A172 (cell line): ENCODE measurements at regions not wholly inside any gene's neighbourhood (a gene's known extent, or its start where the extent isn't known, plus 50 kb on each side); places are given as distances from the start of the nearest gene placed in this dataset.
"Not testable (repeated sequence)": the region's sequence is repeated elsewhere in the genome, so short reads cannot be mapped to it uniquely, and the experiment has no call there.

Experiments used
- DNase-seq: peaks from one replicate; pipeline ENCODE4 v3.0.0-alpha.2; 2015; ENCODE audit warnings: low spot score

DNA sequence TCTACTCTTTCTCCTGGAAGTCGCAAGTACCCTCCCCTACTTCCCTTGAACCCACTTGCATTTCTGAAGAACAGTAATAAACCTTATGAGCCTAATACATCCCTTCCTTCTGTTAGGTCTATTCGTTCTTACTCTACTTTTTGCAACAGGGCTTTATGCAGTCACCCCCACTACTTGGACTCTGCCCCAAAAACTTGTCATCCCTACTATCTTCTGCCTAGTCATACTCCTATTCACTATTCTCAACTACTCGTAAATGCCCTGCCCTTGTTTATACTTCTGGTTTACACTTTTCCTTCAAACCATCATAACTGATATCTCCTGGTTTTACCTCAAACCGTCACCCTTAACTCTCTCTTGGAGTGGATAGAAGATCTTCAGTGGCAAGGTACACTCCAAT lies 55.2 kb upstream of the SLIT2 start:
- peak; percentile 42 for DNase-seq

DNA sequence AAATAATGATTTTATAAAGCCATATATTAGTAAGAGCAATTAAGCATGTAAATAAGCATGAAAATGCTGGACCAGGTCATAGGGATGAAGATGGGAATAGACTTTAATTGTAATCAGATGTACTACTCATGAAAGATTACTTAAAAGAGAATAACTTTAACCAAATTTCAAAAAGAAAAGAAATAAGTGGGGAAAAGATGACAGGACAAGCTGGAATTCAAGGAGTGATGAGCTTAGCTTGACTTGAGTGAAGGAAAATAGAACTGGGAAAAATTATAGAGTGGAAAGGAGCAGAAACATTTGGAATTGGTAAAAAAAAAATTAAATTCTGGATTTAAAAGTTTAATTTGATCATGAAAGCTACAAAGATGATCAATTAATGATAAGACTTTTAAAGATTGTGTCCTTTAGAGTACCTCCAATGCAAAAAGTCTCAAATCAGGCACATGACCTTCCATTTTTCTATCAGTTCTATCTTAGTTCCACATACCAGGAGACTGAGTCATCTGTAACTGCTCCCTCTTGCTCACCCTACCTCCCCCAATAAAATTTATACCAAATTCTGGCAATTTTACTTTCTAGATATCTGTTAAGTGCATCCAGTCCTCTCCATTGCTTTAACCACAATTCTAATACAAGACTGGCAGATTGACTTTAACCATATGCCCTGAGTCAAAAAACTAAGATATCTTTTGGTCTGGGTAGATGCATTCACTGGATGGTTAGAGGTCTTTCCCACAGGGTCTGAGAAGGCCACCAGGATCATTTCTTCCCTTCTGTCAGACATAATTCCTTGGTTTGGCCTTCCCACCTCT lies 56.4 kb upstream of the SLIT2 start:
- peak; percentile 81 for DNase-seq

DNA sequence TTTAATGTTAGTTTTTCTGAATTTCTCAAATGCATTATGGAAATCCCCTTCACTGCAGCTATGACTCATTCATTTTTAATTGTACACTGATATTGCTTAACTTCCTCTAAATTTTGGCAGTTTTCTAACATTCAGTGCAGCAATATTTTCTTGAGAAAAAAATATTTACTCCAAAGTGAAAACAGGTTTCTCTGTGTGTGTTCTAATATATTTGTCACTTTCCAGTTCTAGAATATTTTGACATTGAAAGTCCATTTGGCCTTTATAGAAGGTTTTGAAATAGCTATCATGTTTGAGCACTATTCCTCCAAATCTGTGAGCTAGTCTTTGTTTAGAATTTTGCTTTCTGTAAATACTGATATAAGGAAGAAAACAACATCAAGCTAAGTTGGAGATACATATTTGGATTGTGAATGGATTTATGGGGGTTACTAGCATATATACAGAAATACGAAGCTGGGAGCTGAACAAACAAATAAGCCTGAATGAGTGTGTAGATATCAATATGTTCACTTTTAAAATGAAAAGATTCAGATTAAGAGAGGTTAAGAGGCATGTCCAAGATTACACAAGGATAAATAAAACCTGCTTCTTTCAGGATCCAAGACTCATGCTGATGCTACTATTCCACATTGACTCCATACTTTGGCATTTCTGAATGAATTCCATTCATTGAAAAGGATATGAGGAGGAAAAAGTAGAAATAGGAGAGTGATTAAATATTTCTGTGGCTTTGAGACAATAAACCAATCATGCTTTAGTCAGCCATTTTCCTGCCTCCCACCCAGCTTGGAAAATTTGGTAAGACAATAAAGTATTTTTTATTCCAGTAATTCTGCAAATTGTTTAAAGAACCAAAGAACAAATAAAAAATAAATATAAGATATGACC lies 57.3 kb upstream of the SLIT2 start:
- peak; percentile 68 for DNase-seq

DNA sequence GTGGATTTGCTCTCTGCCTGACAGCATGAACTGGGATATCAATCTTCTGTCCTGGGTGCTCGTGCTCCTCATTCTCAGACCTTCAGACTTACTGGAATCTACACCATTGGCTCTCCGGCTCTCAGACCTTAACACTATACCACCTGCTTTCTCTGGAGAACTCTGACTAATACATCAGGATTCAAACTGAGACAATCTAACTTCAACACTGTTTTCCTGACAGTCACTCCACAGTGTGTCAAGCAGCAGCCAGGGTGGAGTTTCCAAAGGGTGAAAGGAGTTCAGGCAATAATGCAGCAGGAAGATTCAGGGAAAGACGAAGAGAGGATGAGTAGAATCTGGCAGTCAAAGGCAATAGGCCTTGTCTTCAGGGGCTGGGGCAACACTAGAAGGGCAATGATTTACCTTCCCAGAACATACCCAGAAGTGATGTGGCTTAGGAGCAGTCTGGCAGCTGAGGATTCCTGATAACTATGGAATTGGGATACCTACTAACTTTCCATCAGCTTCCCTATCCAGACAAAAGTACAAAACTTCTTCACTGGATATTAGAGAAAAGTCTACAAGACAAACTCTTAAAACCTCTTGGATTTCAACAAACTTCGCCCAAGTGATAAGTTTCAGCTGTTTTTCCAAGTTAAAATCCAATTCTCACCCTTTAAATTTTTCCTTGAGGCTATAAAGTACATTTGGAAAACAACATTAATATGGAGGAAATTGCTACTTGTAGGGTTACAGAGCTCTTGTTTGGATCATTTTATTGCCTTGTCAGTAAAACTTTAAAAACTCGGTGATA lies 58.4 kb upstream of the SLIT2 start:
- DNase-seq: peak; percentile 66

DNA sequence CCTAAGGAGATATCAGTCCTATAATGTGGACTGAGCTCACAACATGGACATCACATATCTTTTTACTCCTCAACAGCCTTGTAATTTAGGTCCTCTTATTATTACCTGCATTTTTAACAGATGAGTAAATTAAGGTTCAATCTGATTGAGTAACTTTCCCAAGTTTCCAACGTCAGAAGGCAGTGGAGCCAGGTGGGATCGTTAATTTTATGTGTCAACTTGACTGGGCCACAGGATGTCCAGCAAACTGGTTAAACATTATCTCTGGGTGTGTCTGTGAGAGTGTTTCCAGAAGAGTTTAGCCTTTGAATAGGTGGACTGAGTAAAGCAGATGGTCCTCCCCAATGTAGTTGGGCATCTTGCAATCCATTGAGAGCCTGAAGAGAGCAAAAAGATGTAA lies 59.0 kb upstream of the SLIT2 start:
- peak; percentile 36 for DNase-seq

DNA sequence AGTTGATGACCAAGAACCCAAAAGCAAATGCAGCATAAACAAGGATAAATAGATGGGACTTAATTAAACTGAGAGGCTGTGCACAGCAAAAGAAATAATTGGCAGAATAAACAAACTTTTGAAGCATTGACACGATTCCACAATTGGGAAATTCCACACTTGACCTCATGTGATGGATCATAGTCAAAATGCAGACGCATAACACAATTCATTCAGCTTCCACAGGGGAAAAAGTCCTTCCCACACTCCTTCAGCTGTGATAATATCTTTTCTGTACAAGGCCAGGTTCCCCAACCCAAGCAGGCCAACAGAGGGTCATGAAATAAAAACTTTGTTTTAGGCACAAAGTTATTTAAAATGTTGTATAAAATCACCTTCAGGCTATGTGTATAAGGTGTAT lies 66.6 kb upstream of the SLIT2 start:
- DNase-seq: no peak

DNA sequence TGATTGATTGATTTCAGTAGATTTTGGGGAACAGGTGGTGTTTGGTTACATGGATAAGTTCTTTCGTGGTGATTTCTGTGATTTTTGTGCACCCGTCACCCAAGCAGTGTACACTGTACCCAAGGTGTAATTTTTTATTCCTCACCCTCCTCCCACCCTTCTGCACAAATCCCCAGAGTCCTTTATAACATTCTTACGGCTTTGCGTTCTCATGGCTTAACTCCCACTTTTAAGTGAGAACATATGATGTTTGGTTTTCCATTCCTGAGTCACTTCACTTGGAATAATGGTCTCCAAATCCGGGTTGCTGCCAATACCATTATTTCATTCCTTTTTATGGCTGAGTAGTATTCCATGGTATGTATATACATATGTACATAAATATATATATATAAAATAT lies 68.6 kb upstream of the SLIT2 start:
- not testable (repeated sequence) for DNase-seq

DNA sequence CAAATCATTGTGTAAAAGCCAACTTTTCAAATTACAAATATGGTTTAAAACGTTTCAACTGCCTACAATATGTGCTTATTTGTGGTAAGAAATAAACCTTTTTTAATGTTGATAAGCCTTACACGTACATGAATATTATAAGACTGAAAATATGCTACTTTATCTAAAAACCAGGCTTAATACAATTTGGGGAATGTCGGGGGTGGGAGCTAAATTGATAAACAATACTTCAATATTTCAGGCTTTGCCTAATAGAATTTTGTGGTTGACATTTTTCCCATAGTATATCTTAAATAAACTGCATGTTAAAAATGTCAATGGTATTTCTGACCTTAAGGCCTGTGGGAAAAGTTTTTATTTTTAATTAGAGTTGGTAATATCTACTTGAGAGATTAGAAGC lies 69.8 kb upstream of the SLIT2 start:
- DNase-seq: no peak

DNA sequence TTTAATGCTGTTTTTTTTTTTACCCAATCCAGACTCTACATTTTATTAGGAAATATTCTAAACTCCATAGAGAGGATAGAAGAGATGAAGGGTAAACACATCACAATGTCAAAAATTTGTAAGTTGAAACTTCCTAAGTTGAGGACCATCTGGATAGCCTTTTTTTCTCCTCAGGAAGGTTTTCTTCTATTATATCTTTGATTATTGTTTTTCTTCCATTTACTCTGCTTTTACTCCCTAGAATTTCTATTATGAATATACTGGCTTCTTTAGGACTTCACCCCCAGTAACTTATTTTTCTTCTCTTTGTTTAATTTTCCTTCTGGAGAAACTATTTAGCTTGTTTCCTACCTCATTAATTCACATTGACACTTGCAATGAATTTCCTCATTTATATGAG lies 71.2 kb upstream of the SLIT2 start:
- DNase-seq: no peak

DNA sequence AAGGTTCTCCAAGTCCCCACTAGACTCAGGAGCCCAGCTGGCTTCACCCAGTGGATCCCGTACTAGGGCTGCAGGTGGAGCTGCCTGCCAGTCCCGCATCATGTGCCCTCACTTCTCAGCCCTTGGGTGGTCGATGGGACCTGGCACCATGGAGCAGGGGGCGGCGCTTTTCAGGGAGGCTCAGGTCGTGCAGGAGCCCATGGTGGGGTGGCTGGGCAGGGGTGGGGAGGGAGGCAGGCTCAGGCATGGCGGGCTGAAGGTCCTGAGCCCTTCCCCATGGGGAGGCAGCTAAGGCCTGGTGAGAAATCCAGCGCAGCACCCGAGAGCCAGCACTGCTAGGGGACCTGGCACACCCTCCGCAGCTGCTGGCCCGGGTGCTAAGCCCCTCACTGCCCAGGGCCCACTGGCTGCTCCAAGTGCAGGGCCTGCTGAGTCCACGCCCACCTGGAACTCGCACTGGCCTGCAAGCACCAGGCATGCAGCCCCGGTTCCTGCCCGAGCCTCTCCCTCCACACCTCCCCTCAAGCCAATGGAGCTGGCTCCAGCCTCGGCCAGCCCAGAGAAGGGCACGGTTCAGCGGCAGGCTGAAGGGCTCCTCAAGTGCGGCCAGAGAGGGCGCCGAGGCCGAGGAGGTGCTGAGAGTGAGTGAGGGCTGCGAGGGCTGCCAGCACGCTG lies 72.7 kb upstream of the SLIT2 start:
- DNase-seq: no peak

DNA sequence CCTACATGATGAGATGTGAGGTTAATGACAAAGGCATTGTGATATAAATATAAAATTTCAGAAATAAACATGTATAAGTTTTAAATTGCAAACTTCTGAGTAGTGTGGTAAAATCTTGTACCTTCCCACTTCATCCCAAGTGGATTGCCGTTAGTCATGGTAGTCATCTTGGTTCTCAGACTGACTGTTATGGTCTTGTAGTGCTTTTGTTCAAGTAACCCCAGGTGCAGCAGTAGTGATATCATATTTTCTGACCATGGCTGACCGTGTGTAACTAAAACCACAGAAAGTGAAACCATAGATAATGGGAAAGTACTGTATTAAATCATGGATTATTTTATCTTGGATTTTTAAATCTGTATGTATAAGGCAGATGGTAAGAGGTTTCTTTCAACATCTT lies 74.8 kb upstream of the SLIT2 start:
- no peak for DNase-seq

DNA sequence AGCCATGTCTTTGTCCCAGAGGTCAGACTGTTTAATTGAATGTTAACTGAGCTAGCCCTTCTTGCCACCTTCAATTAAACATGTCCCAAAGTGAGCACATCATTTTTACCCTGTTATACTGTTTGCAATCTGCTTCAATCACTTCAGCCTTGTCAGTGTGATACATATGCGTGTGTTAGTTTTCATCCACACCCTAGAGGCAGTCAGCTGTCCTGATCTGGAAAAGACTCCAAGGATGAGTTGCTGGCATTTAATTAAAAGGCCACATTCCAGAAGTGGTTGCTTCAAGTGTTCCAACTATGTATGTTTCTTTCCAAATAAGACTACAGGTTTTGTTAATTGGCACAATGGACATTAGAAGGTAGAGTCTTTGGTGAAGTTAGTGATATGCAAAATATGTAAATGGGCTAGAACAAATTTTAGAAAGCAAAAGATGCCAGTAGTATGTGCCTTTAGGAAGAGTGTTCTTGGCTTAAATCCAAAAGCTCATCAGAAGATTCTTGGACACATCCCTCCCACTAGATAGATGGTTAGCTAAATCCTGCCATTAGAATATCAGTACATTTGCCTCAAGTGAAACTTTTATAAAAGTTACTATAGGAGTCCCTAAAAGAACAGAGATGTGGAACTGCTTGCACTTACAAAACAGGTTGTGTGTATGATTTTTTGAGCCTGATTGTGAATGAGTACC lies 79.5 kb upstream of the SLIT2 start:
- DNase-seq: no peak

DNA sequence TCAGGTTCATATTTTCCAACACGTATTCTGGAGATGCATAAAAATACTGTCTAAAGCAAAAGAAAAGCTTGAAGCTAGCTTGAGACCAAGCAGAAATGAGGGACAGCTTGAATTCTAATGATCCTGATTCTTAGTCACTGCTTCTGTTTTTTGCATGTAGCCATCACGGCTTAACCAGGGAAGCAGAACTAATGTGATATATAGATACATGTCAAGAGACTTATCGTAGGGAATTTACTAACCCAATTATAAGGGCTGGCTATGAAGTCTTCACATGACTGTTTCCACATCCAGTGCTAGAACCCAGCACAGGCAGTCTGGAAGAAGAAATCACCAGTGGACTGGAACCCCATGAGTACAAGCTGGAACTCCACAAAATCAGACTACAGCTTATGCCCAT lies 85.2 kb upstream of the SLIT2 start:
- no peak for DNase-seq

DNA sequence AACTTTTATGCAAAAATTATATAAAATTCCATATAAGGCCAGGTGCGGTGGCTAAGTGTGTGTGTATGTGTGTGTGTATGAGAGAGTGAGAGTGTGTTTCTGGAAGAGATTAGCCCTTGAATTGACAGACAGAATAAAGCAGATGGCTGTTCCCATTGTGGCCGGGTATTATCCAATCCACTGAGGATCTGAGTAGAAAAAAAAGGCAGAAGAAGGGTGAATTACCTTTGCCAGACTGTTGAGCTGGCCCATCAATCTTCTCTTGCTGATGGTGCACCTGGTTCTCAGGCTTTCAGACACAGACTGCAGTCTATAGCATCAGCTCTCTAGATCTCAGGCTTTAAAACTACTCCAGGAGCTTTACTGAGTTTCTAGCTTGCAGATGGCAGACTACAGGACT lies 92.2 kb upstream of the SLIT2 start:
- no peak for DNase-seq

DNA sequence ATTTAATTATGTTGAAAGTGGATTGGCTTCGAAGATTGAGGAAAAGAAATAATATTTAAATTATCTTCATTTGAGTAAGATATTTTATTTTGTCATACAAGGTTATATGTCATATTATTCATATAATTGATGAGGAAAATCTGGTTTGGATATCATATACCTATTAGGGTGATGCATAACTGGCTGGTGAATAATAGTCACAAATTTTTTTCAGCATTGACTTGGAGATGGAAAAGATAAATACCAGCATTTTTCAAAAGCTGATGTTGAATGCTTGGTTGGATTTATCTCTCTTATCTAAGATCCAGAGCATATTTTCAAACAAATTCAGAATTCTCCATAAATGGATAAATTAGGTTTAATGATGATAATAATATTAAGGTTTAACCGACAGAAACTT lies 93.5 kb upstream of the SLIT2 start:
- no peak for DNase-seq

DNA sequence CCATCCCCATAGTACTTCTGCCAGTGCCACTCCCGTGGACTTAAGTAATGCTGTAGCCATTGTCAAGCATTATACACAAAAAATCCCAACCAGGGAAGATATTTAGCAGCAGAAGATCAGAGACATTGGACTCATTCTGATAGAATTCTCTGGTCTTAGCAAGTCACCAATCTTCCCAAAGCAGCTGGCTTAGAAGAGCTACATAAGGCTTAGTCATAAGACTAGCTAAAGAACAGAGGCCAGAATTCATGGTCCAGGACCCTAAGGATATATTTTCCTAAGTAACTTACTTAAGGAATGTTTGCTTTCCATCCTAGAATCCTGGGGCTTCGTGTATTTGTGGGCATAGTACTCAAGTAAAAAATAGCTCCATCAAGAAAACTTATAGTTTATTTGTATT lies 100.3 kb upstream of the SLIT2 start:
- no peak for DNase-seq

DNA sequence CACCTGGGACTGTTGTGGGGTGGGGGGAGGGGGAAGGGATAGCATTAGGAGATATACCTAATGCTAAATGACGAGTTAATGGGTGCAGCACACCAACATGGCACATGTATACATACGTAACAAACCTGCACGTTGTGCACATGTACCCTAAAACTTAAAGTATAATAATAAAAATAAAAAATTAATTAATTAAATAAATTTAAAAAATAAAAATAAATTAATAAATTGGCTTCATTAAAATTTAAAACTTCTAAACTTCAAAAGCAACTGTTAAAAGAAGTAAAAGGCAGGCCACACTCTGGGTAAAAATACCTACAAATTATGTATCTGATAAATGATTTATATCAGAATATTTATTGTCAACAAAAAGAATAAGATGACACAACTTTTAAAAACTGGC lies 102.6 kb upstream of the SLIT2 start:
- DNase-seq: not testable (repeated sequence)

DNA sequence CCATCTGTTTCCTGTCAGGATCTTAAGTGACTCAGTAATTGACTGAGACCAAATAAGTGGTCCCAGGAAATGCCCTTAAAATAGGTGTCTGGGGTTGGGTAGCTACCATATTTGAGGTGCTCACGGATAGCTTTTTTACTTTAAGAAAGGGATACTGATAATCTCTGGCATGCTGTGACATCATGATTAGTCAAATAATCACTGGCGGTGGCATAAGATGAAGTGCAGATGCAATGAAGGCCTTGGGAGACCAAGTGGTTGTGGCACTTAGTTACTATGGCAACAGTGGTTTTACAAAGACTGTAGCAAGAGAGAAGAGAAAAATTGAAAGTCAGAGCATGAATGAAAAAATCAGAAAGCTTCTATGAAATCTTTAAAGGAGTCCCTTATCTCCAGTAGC lies 114.5 kb upstream of the SLIT2 start:
- DNase-seq: peak; percentile 44

DNA sequence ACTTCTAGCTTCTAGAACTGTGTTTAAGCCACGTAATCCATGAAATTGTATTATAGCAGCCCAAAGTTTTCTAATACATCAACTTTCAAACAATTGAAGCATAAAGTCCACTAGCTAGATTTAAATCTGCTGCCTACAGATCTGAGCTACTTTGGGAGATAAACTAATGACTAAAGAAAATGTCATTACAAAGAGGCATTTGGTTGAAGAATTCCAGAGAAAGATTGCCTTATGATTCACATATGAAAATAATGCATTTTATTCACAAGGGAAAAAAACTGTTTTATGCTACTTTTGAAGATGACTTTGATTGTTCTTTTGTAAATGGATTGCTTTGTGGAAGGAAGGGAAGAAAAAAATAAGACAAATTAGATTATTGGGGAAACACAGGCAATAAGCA lies 124.1 kb upstream of the SLIT2 start:
- DNase-seq: no peak

DNA sequence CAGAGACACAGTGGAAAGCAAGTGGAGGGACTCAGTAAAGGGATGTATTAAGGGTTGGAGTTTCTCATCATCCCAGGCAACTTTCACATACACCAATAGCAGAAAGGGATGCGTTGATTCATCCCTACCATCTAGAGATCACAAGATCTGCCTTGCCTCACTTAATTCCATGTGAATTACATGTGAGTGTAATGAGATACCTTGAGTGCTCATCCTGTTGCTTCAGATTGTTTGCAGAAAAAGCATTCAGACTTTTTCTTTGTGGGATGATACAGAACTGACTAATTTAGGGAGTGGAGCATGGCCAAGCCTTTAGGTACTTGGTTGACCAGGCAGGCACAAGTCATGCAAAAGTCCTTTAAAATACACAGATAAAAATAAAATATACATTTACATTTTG lies 124.8 kb upstream of the SLIT2 start:
- DNase-seq: no peak
